PFSK-1 (cell line): ENCODE measurements at regions not wholly inside any gene's neighbourhood (a gene's known extent, or its start where the extent isn't known, plus 50 kb on each side); places are given as distances from the start of the nearest gene placed in this dataset.

Experiments used
- POLR2AphosphoS5 ChIP-seq: IDR thresholded peaks from 2 replicates; pipeline ENCODE4 v1.6.1; 2012; ENCODE audit warnings: low read depth, mild to moderate bottlenecking, control low read depth, low read length, moderate library complexity
- TAF1 ChIP-seq: IDR thresholded peaks from 2 replicates; pipeline ENCODE4 v1.6.1; 2012; ENCODE audit warnings: low read length, control low read depth, borderline replicate concordance; ENCODE audit not compliant: insufficient read depth

GRCh38 chr17:34793231-34793908 lies 167.9 kb downstream of the CCT6B start:
- TF ChIP-seq POLR2AphosphoS5, result no peak
- TF ChIP-seq TAF1, result no peak
